ENCODE measurements at regions not wholly inside any gene's neighbourhood (a gene's known extent, or its start where the extent isn't known, plus 50 kb on each side); places are given as distances from the start of the nearest gene placed in this dataset.
A peak's percentile ranks its signal among the peaks of the same experiment; 100 is the strongest.

GRCh38 chr9:87083986-87084385, 136.7 kb upstream of the GAS1 start:
- Histone ChIP-seq H3K27ac (no peak overlapping the region), H3K36me3 (no peaks in the 10 kb centered on the region), H3K27me3 (ENCODE audit: low read depth) (no peaks in the 10 kb centered on the region), H3K4me3 (no peak overlapping the region), H3K4me1 (no peaks in the 10 kb centered on the region), H3K9me3 (peaks cover 4% of the 10 kb centered on the region)
- ATAC-seq (no peak), DNase-seq (no peak)
- TF ChIP-seq CTCF (IDR thresholded peaks at IDR 0.05): no peak
- intact Hi-C loops (cut with DNase I): no loop called here

- H3K27me3 ChIP-seq (ENCODE audit: low read depth): no peaks in the 10 kb centered on the region
- ATAC-seq: peak in 1 of 2 donors; percentile 28
- H3K4me3 ChIP-seq: no peak overlapping the region
- peaks cover 4% of the 10 kb centered on the region for H3K9me3 ChIP-seq
- TF ChIP-seq CTCF (IDR thresholded peaks at IDR 0.05): no peak
- no peaks in the 10 kb centered on the region for H3K4me1 ChIP-seq
- no peak overlapping the region for H3K27ac ChIP-seq
- DNase-seq: no peak
- H3K36me3 ChIP-seq: no peaks in the 10 kb centered on the region
- intact Hi-C loops (cut with DNase I): no loop called here
Observed at GRCh38 chr9:87084407-87084806, 137.1 kb upstream of the GAS1 start.

- ATAC-seq (no peak), DNase-seq (no peak)
- no peak for TF ChIP-seq CTCF (IDR thresholded peaks at IDR 0.05)
- H3K27me3 ChIP-seq (ENCODE audit: low read depth): no peaks in the 10 kb centered on the region
- H3K4me1 ChIP-seq: no peaks in the 10 kb centered on the region
- H3K9me3 ChIP-seq: peaks cover 4% of the 10 kb centered on the region
- H3K27ac ChIP-seq: no peak overlapping the region
- no peak overlapping the region for H3K4me3 ChIP-seq
- no peaks in the 10 kb centered on the region for H3K36me3 ChIP-seq
- intact Hi-C loops (cut with DNase I): no loop called here
Observed at GRCh38 chr9:87085073-87085472, 137.8 kb upstream of the GAS1 start.

GRCh38 chr9:87085521-87085920, 138.2 kb upstream of the GAS1 start:
- Histone ChIP-seq H3K27ac (no peak overlapping the region), H3K9me3 (peaks cover 4% of the 10 kb centered on the region), H3K36me3 (no peaks in the 10 kb centered on the region), H3K27me3 (ENCODE audit: low read depth) (no peaks in the 10 kb centered on the region), H3K4me1 (no peaks in the 10 kb centered on the region), H3K4me3 (no peak overlapping the region)
- TF ChIP-seq CTCF (IDR thresholded peaks at IDR 0.05): no peak
- ATAC-seq: no peak
- no peak for DNase-seq
- intact Hi-C loops (cut with DNase I): no loop called here

GRCh38 chr9:87086221-87086818, 139.0 kb upstream of the GAS1 start:
- Histone ChIP-seq H3K27me3 (ENCODE audit: low read depth) (no peaks in the 10 kb centered on the region), H3K36me3 (no peaks in the 10 kb centered on the region), H3K27ac (no peak overlapping the region), H3K9me3 (peaks cover 4% of the 10 kb centered on the region), H3K4me1 (no peaks in the 10 kb centered on the region), H3K4me3 (no peak overlapping the region)
- no peak for TF ChIP-seq CTCF (IDR thresholded peaks at IDR 0.05)
- DNase-seq (no peak), ATAC-seq (no peak)
- intact Hi-C loops (cut with DNase I): no loop called here

- no peak for ATAC-seq
- intact Hi-C loops (cut with DNase I): no loop called here
- H3K4me3 ChIP-seq: no peak overlapping the region
- no peaks in the 10 kb centered on the region for H3K4me1 ChIP-seq
- no peak overlapping the region for H3K27ac ChIP-seq
- H3K27me3 ChIP-seq (ENCODE audit: low read depth): no peaks in the 10 kb centered on the region
- no peaks in the 10 kb centered on the region for H3K36me3 ChIP-seq
- DNase-seq: no peak
- peaks cover 4% of the 10 kb centered on the region for H3K9me3 ChIP-seq
- no peak for TF ChIP-seq CTCF (IDR thresholded peaks at IDR 0.05)
Observed at GRCh38 chr9:87087197-87087596, 139.9 kb upstream of the GAS1 start.
